HG02870 (cell line): ENCODE measurements at regions not wholly inside any gene's neighbourhood (a gene's known extent, or its start where the extent isn't known, plus 50 kb on each side); places are given as distances from the start of the nearest gene placed in this dataset.

Experiments used
- ATAC-seq: cut with Tn5 transposase; IDR thresholded peaks from one replicate; pipeline ENCODE4 v1.9.1; 2021; ENCODE audit warnings: mild to moderate bottlenecking, moderate library complexity; ENCODE audit not compliant: unreplicated experiment

DNA sequence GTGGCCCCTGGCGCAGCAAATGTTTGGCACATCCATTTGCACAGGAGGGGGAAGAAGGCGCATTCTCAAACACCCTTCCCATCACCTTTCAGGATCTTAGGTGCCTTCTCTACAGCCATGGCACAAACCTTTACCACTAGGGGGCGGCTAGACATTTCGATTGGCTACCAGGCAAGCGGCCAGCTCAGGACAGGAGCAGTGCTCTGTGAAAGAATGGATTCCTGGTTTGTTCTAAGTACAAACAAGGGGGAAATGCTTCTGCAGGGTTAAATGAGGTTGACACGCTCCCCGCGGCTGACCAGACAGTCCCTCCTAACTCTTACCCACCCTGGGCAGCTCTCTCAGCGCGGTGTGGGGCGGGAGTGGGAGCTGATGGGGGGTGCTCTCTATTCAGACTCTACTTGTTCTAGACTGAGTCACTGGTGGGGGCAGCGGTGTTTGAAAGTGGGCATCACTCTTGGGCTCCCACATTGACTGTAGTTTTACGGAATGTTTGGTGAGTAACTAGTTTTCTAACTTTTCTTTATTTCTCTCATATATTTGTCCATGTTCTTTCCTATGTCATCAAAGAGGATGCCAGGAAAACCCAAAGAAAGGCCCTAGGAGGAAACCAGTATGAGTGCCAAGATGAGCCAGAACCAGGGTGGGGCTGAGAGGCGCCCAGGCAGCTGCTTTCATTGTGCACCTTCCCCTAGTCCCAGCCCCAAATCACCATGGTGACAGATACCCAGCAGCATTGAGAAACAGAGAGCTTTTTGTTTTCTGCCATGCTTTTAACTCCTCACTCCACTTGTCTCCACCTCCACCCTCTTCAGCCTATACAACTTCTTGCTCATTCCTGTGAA, 61.4 kb upstream of the GPR158 start:
- peak; percentile 94 for ATAC-seq

DNA sequence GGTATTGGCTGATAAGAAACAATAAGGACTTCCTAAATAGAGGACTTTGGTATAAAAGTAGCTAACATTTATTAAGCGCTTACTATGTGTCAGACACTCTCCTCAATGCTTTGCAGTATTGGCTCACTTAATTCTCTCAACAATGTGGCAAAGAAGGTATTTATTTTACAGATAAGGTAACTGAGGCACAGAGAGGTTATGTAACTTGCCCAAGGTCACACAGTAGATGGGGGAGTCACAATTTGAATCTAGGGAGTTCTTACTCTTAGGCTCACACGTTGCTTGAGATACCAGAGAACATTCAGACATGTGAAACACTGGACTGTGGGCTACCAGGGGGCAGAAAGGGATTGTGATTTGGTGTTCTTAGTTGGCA, 60.8 kb upstream of the GPR158 start:
- no peak for ATAC-seq

DNA sequence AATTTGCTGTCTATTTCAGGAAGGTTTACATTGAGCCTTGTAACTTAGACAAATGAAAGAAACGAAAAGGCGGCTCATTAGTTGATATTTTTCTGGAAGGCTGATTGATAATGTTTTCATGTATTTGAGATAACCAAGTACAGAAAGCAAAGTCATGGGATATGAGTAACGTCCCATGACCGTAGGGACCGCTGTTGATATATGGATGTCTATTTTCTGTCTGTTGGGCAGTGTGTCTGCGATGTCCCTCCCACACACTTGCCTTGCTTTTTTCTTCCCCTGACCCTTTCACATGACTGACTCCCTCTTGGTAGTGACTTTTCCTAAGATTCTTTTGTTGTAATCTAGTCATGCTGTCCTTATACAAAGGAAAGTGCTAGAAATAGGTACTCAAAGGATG, 57.0 kb upstream of the GPR158 start:
- no peak for ATAC-seq

DNA sequence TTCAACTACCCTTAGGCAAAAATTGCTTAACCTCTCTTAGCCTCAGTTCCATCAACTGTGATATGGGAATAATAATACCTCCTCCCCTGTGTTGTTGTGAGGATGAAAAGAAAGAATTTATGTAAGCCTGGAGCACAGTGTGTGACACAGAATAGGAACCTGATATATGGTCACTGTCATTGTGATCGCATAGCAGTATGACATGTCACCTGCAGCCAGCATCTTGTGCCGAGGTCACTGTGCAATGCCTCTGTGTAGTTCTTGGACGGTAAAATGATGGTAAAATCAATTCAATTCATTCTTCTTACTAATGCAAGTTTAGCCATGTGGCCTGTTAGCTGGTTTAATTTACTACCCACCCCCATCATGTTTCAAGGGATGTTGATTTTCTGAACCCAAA, 54.6 kb upstream of the GPR158 start:
- no peak for ATAC-seq
